LNCaP clone FGC (cell line): ENCODE measurements at regions not wholly inside any gene's neighbourhood (a gene's known extent, or its start where the extent isn't known, plus 50 kb on each side); places are given as distances from the start of the nearest gene placed in this dataset.

Source experiments
- DNase-seq: peaks from one replicate; pipeline ENCODE4 v3.0.0-alpha.2; 2011; ENCODE audit warnings: low read depth
- H3K4me3 ChIP-seq: 2 replicates; pipeline ENCODE4 v1.5.1; 2011; ENCODE audit warnings: mild to moderate bottlenecking, low read depth, low read length, control low read depth
- TF ChIP-seq, protein P1 (sequence below): IDR thresholded peaks from 2 replicates; pipeline ENCODE4 v1.5.1; 2012; ENCODE audit warnings: mild to moderate bottlenecking; ENCODE audit not compliant: control insufficient read depth, insufficient read depth; ENCODE audit errors: extremely low read depth

DNA sequence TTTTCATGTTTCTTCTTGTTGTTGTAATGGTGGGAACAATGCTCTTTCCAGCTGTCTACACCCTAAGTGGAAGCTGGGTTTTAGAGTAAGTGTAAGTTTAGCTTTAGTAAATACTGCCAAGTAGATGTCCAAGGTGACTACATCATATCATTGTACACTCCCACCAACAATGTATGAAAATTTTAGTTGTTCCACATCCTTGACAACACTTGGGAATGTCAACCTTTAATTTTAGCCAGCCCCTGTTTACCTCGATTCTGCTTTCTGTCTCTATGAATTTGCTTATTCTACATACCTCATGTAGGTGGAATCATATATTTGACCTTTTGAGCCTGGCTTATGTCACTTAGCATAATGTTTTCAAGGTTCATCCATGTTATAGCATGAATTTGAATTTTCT is 93.0 kb downstream of the MTPAP start:
- DNase-seq, result no peak
- no peak overlapping the region for H3K4me3 ChIP-seq
- TF ChIP-seq, protein P1, sequence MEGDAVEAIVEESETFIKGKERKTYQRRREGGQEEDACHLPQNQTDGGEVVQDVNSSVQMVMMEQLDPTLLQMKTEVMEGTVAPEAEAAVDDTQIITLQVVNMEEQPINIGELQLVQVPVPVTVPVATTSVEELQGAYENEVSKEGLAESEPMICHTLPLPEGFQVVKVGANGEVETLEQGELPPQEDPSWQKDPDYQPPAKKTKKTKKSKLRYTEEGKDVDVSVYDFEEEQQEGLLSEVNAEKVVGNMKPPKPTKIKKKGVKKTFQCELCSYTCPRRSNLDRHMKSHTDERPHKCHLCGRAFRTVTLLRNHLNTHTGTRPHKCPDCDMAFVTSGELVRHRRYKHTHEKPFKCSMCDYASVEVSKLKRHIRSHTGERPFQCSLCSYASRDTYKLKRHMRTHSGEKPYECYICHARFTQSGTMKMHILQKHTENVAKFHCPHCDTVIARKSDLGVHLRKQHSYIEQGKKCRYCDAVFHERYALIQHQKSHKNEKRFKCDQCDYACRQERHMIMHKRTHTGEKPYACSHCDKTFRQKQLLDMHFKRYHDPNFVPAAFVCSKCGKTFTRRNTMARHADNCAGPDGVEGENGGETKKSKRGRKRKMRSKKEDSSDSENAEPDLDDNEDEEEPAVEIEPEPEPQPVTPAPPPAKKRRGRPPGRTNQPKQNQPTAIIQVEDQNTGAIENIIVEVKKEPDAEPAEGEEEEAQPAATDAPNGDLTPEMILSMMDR, result no peak

DNA sequence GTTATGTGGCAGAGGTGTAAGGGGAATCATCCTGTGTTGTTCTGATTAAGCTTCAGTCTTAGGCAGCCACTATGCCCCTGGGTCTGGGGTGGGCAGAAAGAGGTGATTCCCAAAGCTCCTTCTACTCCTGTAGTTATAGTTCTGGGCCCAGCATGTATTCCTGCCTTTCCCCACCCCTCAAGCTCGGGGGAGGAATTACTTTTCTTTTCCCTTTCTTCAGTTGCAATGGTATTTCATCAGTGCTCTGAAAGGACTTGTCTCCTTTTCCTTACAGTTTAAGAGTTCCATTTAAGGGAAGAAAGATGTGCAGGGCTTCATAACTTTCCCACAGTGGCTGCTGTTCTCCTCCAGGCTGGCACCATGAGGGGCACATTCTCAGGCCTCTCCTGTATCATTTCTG is 94.2 kb downstream of the MTPAP start:
- H3K4me3 ChIP-seq, result no peak overlapping the region
- TF ChIP-seq, protein P1, result no peak
- DNase-seq, result no peak

DNA sequence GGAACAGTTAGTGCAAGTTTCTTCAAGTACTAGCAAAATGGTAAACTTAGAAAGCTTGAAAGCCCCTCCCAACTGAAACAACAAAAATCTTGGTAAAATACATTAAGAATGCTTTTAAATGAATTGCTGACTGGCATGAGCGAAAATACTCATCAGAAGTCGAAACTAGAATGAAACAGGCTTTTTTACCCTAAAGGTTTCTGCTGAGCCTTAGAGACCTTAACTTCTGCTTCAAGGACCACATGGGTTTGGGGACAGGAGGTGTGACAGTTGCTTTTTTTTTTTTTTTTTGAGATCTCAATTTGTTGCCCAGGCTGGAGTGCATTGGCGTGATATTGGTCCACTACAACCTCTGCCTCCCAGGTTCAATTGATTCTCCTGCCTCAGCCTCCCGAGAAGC is 100.3 kb downstream of the MTPAP start:
- DNase-seq, result no peak
- H3K4me3 ChIP-seq, result no peak overlapping the region
- TF ChIP-seq, protein P1, result no peak

DNA sequence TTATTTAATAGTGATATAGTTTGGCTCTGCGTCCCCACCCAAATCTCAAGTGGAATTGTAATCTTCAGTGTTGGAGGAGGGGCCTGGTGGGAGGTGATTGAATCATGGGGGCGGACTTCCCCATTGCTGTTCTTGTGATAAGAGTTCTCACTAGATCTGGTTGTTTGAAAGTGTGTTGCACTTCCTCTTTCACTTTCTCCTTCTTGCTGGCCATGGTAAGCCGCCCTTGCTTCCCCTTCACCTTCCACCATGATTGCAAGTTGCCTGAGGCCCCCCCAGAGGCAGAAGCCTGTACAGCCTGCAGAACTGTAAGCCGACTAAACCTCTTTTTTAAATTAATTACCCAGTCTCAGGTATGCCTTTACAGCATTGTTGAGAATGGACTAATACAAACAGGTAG is 101.4 kb downstream of the MTPAP start:
- no peak for DNase-seq
- TF ChIP-seq, protein P1, result no peak
- no peak overlapping the region for H3K4me3 ChIP-seq

DNA sequence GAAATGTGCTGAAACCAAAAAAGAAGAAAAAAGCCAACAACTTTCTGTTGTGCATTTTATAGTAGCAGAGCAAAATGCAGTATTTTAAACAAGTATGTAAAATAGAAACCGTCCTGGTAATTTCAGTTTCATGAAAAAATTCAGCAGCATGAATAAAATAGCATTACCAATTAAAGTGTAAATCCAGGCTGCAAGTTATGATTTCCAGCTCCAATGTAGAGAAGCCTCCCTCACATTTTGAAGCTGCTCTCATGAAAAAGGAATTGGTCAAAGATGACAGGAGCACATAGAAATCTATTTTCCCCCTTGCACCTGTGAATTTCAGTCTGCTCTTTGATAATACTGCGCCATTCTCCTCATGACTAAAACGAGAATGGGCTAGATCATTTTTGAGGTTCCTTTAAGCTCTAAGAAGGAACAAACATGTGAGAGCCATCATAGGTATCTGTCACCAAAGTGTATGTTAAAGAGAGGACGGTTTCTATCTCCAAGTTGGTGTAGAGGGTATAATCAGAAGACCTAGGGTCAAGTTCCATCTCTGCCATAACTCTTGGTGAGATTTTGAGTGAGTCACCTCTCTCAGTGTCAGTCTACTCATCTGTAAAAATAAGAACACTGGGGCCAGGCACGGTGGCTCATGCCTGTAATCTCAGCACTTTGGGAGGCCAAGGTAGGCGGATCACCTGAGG is 107.5 kb downstream of the MTPAP start:
- H3K4me3 ChIP-seq, result no peak overlapping the region
- TF ChIP-seq, protein P1, result no peak
- DNase-seq, result no peak

DNA sequence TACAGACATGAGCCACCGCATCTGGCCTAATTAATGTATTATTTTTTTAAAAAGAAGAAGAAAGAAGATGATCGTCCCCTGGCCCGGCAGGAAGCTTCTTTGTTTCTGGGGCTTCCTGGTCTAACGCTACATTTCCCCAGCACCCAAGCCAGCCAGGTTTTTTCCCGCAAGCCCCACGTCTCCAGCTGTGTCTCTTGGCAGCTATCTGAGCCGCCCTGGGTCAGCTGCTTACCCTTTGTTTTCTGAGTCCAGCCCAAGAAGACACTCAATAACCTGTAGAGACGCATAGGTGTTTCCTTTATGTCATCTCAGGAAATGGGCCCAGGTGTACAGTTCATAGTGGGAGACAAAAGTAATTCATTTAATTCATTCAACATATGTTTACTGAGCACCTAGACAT is 110.2 kb downstream of the MTPAP start:
- no peak for DNase-seq
- H3K4me3 ChIP-seq, result no peak overlapping the region
- TF ChIP-seq, protein P1, result no peak
